GM12872 (cell line): ENCODE measurements at regions not wholly inside any gene's neighbourhood (a gene's known extent, or its start where the extent isn't known, plus 50 kb on each side); places are given as distances from the start of the nearest gene placed in this dataset.

Source experiments
- TF ChIP-seq, protein P1 (sequence below): IDR thresholded peaks from 3 replicates; pipeline ENCODE4 v1.5.1; 2011; ENCODE audit warnings: low read depth, mild to moderate bottlenecking, low read length, moderate library complexity; ENCODE audit not compliant: insufficient read depth

DNA sequence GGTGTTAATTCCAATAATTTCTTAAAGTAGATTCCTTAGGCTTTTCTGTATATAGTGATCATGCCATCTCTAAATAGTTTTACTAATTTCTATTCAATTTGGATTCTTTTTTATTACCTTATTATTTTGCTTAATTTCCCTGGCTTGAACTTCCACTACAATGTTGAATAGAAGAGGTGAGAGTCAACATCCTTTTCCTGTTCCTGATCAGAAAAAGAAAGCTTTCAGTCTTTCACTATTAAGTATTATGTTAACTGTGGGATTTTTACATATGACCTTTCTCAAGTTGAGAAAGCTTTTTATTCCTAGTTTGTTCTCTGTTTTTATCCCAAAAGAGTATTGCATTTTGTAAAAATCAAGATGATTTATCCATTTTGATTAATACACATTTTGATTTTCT, 574.5 kb upstream of the TLE4 start:
- TF ChIP-seq, protein P1, sequence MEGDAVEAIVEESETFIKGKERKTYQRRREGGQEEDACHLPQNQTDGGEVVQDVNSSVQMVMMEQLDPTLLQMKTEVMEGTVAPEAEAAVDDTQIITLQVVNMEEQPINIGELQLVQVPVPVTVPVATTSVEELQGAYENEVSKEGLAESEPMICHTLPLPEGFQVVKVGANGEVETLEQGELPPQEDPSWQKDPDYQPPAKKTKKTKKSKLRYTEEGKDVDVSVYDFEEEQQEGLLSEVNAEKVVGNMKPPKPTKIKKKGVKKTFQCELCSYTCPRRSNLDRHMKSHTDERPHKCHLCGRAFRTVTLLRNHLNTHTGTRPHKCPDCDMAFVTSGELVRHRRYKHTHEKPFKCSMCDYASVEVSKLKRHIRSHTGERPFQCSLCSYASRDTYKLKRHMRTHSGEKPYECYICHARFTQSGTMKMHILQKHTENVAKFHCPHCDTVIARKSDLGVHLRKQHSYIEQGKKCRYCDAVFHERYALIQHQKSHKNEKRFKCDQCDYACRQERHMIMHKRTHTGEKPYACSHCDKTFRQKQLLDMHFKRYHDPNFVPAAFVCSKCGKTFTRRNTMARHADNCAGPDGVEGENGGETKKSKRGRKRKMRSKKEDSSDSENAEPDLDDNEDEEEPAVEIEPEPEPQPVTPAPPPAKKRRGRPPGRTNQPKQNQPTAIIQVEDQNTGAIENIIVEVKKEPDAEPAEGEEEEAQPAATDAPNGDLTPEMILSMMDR: no peak

DNA sequence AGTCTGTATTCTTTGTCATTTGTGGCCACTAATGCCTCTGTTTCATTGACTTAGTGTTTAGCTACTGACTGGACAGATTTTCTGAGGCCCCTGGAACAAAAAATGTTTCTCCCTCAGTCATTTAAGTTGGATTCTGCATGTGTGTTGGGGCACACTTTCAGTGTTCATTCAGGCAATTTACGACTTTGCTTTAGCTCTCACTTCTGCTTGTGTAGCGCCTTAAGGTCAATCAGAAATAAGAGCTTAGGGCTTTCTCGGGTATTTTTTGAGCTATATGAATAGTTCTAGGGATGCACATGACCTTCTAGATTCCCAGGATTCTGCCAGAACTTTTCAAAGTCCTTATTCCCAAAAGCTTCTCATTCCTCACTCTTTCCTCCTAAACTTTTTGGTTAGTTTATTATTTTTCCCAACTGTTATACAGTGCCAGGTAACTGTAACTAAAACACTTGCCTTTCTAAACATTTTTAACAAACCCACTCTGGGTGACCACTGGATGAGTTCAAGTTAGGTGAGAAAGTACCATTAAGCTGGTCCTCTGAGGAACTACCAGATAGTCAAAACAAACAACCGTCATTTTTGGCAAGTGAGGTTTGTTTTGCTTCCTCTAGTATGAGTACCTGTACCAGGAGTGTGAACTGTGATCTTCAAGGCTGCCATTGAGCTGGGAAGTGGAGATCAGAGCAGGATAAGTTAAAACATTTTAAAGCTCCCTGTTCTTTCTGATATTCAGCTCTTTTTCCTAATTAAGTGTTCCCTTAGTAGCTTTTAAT, 571.3 kb upstream of the TLE4 start:
- TF ChIP-seq, protein P1: no peak

DNA sequence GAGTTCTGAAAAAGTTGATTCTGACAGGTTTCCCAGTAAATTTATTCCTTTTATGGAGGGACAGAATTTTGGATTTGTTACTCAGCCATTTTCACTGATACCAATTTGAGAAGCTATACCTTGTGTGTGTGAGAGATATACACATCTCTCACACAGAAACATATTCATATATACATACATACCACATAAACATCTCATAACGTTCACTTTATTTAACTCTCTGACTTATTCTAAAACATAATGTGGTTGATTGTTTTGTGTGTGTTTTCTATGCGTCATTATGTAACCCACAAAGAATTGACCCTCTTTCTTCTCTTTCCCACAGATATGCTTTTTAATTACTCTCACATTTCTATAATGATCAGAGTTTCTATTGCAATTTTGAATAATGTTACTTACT, 570.8 kb upstream of the TLE4 start:
- TF ChIP-seq, protein P1: no peak

DNA sequence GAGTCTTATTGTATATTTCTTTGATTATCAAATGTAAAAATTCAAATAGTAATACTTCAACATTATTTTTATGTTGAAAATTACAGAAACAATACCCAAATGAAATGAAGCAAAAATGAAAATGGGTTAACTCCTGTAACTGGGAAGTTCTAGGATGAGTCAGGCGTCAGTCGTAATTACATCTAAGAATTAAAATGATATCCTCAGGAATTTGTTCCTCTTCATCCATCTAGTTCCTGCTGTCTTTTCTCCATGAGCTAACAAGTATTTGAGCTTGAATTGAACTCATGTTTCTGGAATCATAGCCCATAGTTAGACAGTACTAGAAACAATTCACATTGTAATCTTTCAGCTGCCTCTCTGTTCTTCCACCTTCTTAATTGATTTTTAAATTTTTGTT, 568.3 kb upstream of the TLE4 start:
- TF ChIP-seq, protein P1: no peak

DNA sequence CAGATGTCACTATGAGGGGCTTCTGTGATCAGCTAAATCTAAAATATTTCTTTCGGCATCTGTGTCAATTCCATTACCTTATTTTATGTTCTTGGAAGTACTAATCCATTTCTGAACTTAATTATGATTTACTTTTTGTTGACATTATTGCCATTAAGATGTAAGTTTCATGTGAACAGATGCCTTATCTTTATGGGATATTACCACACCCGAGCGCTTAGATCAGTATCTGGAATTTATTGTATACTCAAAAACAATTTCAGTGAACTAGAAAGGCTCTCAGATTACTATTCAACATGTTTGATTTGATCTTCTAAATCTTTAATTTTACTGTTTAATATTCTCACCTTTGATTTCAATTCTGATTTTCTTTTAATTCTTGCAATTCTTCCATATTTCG, 567.7 kb upstream of the TLE4 start:
- TF ChIP-seq, protein P1: no peak

DNA sequence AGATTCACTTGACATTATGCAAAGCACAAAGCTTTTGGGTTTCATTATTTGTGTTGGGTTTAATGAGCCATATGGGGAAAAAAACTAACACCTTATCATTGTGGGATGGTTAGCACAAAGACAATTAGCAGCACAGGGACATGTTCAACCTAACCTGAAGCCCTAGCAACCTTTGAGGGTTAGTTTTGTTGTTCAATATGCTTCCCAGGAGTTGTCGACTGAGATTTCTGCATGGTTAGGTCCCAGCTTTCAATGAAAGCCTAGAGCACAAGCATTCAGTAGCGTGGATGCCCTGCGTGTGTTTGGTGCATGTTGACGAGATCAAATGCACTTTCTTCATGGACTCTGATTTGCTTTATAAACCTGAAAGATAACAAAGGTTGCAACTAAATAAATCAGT, 565.2 kb upstream of the TLE4 start:
- TF ChIP-seq, protein P1: no peak

DNA sequence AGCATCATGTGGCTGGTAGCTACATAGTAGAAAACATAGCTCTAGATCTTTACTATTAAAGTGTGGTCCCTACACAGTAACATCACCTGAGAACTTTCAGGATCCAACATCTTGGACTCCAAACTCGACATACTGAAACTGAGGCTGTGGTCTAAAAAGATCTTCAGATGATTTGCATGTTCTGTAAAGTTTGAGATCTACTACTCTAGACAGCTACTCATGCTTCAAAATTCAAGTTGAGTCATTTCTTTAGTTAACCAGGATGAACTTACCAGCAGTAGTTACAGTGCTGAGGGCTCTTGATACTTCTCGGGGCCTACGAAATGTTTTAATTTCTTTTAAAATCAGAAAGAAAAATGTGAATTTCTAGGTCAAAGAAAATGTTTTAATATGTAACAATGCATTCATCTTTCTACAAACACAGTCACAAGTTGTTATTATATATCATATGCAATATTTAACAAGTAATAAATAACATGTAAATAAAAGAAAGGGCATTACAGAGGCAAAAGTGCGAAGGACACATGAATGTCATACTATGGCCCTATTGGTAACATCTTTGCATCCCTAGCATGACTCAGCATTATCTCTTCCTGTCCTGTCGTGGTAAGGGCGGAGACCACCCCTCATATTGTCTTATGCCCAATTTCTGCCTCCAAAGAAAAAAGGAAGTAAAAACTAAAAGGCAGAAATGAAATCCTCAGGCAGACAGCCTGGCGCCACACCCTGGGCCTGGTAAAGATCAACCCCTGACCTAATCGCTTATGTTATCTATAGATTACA, 563.9 kb upstream of the TLE4 start:
- TF ChIP-seq, protein P1: no peak
